Transverse colon (tissue), 4 donors: ENCODE measurements at regions not wholly inside any gene's neighbourhood (a gene's known extent, or its start where the extent isn't known, plus 50 kb on each side); places are given as distances from the start of the nearest gene placed in this dataset.

Experiments
- DNase-seq: peaks from one replicate; pipeline ENCODE4 v3.0.0-alpha.2; 2019
- H3K27ac ChIP-seq, 4 donors: fragments of 200-600 bp; sonication (generic); 2 replicates each; pipeline ENCODE4 v1.5.1; 2016 to 2018; ENCODE audit warnings: inconsistent platforms in 4 of 4
- H3K27me3 ChIP-seq: fragments of 200-600 bp; sonication (generic); 2 replicates; pipeline ENCODE4 v1.5.1; 2017; ENCODE audit warnings: inconsistent platforms
- H3K36me3 ChIP-seq, 4 donors: fragments of 200-600 bp; sonication (generic); 2 replicates each; pipeline ENCODE4 v1.5.1; 2017 to 2019; ENCODE audit warnings: inconsistent platforms in 4 of 4
- H3K4me1 ChIP-seq, 4 donors: fragments of 200-600 bp; sonication (generic); 2 replicates each; pipeline ENCODE4 v1.5.1; 2017 to 2020; ENCODE audit warnings: inconsistent platforms in 4 of 4
- H3K4me3 ChIP-seq, 4 donors: fragments of 200-600 bp; sonication (generic); 1 replicate in 1 of 4; 2 replicates in 3 of 4; pipeline versions ENCODE4 v1.5.1 to v1.6.1; 2017 to 2019; ENCODE audit warnings: inconsistent platforms in 4 of 4
- H3K9me3 ChIP-seq, 2 donors: fragments of 200-600 bp; sonication (generic); 2 replicates each; pipeline ENCODE4 v1.5.1; 2017 to 2019; ENCODE audit warnings: inconsistent platforms in 2 of 2
- CTCF ChIP-seq, 5 experiments: fragments of 200-600 bp in 3 of 5; fragments of 450-650 bp in 2 of 5; sonication (generic) in 3 of 5; IDR thresholded peaks; 1 replicate in 2 of 5; 2 replicates in 3 of 5; pipeline ENCODE4 v1.5.1; 2016 to 2017; ENCODE audit warnings: antibody characterized with exemption in 5 of 5, inconsistent platforms in 3 of 5, mild to moderate bottlenecking in 2 of 5, moderate library complexity in 1 of 5
- EP300 ChIP-seq: sonication (generic); formaldehyde crosslinking; IDR thresholded peaks from one replicate; pipeline ENCODE4 v1.6.1; 2017; ENCODE audit warnings: antibody characterized with exemption, low read depth
- POLR2A ChIP-seq: fragments of 450-650 bp; IDR thresholded peaks from one replicate; pipeline ENCODE4 v1.6.1; 2016; ENCODE audit warnings: antibody characterized with exemption, mild to moderate bottlenecking, moderate library complexity
- POLR2AphosphoS5 ChIP-seq, 3 donors: sonication (generic); formaldehyde crosslinking; IDR thresholded peaks; one replicate each; pipeline ENCODE4 v1.6.1; 2016; ENCODE audit warnings: antibody characterized with exemption in 3 of 3
- WGBS, 2 donors: methylation state at CpG; one replicate each; pipeline ENCODE4 v1.1.5; 2018; ENCODE audit warnings: low coverage in 1 of 2; 5-methylcytosine and 5-hydroxymethylcytosine counted together
- in situ Hi-C, 4 donors: fragments of 200-750 bp; cut with MboI; loops; one replicate each; pipeline versions ENCODE4 v1.15.0 to v1.15.1; 2017; ENCODE audit warnings: low sequenced_read_pairs in 3 of 4, low pct_ligation_motif_present in 1 of 4, low pct_unique_long_range_greater_than_20kb in 1 of 4
- intact Hi-C: fragments of 100-400 bp; cut with DNase I; formaldehyde crosslinking; loops from one replicate; pipeline ENCODE4 v1.15.1; 2023; ENCODE audit warnings: low total_unique reads

GRCh38 chr7:46549892-46550639, 629.0 kb upstream of the IGFBP3 start:
- intact Hi-C loops: no loop called here
- H3K9me3 ChIP-seq: no peaks in the 10 kb centered on the region
- H3K27me3 ChIP-seq: no peaks in the 10 kb centered on the region
- H3K27ac ChIP-seq: peak overlapping the region in 3 of 4 donors; percentile 19 to 48 (median 25)
- 68% methylated on average over 3 of the region's 3 CpGs for WGBS, 2 donors
- peaks cover 0 to 25% (median 6%) of the 10 kb centered on the region in 4 donors for H3K4me1 ChIP-seq
- in situ Hi-C loops: no loop called here
- no peak for DNase-seq
- no peaks in the 10 kb centered on the region for H3K36me3 ChIP-seq
- TF ChIP-seq POLR2AphosphoS5 (IDR thresholded peaks at IDR 0.05): no peak
- no peak for TF ChIP-seq EP300
- no peak for TF ChIP-seq CTCF (IDR thresholded peaks at IDR 0.05)
- no peak for TF ChIP-seq POLR2A
- no peak overlapping the region for H3K4me3 ChIP-seq

GRCh38 chr7:46549347-46549746, 628.3 kb upstream of the IGFBP3 start:
- Histone ChIP-seq H3K36me3 (no peaks in the 10 kb centered on the region), H3K27me3 (no peaks in the 10 kb centered on the region), H3K27ac (peak overlapping the region in 2 of 4 donors; percentile 25 to 48), H3K4me1 (peaks cover 0 to 25% (median 6%) of the 10 kb centered on the region in 4 donors), H3K9me3 (no peaks in the 10 kb centered on the region), H3K4me3 (no peak overlapping the region)
- intact Hi-C loops (no loop called here), in situ Hi-C loops (no loop called here)
- TF ChIP-seq POLR2AphosphoS5 (IDR thresholded peaks at IDR 0.05) (no peak), CTCF (IDR thresholded peaks at IDR 0.05) (no peak), EP300 (no peak), POLR2A (no peak)
- 49 to 60% methylated on average over 1 of the region's 1 CpG for WGBS, 2 donors
- DNase-seq: no peak

GRCh38 chr7:46547044-46547443, 626.0 kb upstream of the IGFBP3 start:
- no peak for DNase-seq
- intact Hi-C loops: no loop called here

GRCh38 chr7:46545790-46546189, 624.7 kb upstream of the IGFBP3 start:
- DNase-seq: no peak
- H3K4me1 ChIP-seq: peaks cover 0 to 29% (median 6%) of the 10 kb centered on the region in 4 donors
- H3K36me3 ChIP-seq: no peaks in the 10 kb centered on the region
- TF ChIP-seq EP300: no peak
- peak in 2 of 3 donors; percentile 11 to 14 for TF ChIP-seq POLR2AphosphoS5 (IDR thresholded peaks at IDR 0.05)
- intact Hi-C loops (no loop called here), in situ Hi-C loops (no loop called here)
- 67 to 82% methylated on average over 1 of the region's 1 CpG for WGBS, 2 donors
- no peak overlapping the region for H3K27ac ChIP-seq
- no peak overlapping the region for H3K4me3 ChIP-seq
- no peaks in the 10 kb centered on the region for H3K27me3 ChIP-seq
- no peaks in the 10 kb centered on the region for H3K9me3 ChIP-seq

More at GRCh38 chr7:46547044-46547443, 626.0 kb upstream of the IGFBP3 start:
- no peak overlapping the region for H3K27ac ChIP-seq
- H3K4me1 ChIP-seq: peaks cover 0 to 29% (median 6%) of the 10 kb centered on the region in 4 donors
- no peaks in the 10 kb centered on the region for H3K36me3 ChIP-seq
- H3K27me3 ChIP-seq: no peaks in the 10 kb centered on the region
- TF ChIP-seq CTCF (IDR thresholded peaks at IDR 0.05) (no peak), POLR2A (no peak), EP300 (no peak)
- no peaks in the 10 kb centered on the region for H3K9me3 ChIP-seq
- in situ Hi-C loops: no loop called here
- H3K4me3 ChIP-seq: no peak overlapping the region
